MM.1S (cell line): ENCODE measurements at regions not wholly inside any gene's neighbourhood (a gene's known extent, or its start where the extent isn't known, plus 50 kb on each side); places are given as distances from the start of the nearest gene placed in this dataset.

Experiments used
- EZH2 ChIP-seq: fragments of 300-600 bp; sonication (generic); optimal IDR thresholded peaks from 2 replicates; pipeline ENCODE3; 2017; ENCODE audit warnings: low read depth, mild to moderate bottlenecking, antibody characterized with exemption, low read length, mixed read lengths
- EZH2phosphoT487 ChIP-seq: fragments of 300-600 bp; sonication (generic); IDR thresholded peaks from 2 replicates; pipeline ENCODE4 v1.6.1; 2018; ENCODE audit warnings: antibody characterized with exemption, low read length
- TF ChIP-seq, protein P1 (sequence below): fragments of 300-600 bp; sonication (generic); IDR thresholded peaks from 2 replicates; pipeline ENCODE4 v1.5.1; 2016; ENCODE audit warnings: antibody characterized with exemption, low read length, mixed read lengths

GRCh38 chr16:20249211-20249610 is 78.1 kb downstream of the GP2 start:
- TF ChIP-seq, protein P1, sequence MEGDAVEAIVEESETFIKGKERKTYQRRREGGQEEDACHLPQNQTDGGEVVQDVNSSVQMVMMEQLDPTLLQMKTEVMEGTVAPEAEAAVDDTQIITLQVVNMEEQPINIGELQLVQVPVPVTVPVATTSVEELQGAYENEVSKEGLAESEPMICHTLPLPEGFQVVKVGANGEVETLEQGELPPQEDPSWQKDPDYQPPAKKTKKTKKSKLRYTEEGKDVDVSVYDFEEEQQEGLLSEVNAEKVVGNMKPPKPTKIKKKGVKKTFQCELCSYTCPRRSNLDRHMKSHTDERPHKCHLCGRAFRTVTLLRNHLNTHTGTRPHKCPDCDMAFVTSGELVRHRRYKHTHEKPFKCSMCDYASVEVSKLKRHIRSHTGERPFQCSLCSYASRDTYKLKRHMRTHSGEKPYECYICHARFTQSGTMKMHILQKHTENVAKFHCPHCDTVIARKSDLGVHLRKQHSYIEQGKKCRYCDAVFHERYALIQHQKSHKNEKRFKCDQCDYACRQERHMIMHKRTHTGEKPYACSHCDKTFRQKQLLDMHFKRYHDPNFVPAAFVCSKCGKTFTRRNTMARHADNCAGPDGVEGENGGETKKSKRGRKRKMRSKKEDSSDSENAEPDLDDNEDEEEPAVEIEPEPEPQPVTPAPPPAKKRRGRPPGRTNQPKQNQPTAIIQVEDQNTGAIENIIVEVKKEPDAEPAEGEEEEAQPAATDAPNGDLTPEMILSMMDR = no peak
- TF ChIP-seq EZH2phosphoT487 (no peak), EZH2 (no peak)
